OCI-LY3 (cell line): ENCODE measurements at regions not wholly inside any gene's neighbourhood (a gene's known extent, or its start where the extent isn't known, plus 50 kb on each side); places are given as distances from the start of the nearest gene placed in this dataset.

ENCODE experiments used
- CTCF ChIP-seq: fragments of 200-600, 300-600 bp; sonication (generic); IDR thresholded peaks from 2 replicates; pipeline ENCODE4 v1.5.1; 2014; ENCODE audit warnings: antibody characterized with exemption, low read length, low read depth
- EZH2phosphoT487 ChIP-seq: fragments of 200-600 bp; shearing (Covaris generic); IDR thresholded peaks from 2 replicates; pipeline ENCODE4 v1.6.1; 2018; ENCODE audit warnings: antibody characterized with exemption, mixed run types, low read depth

- no peak for TF ChIP-seq CTCF
- no peak for TF ChIP-seq EZH2phosphoT487
Measured at GRCh38 chr9:12640866-12641636, 52.1 kb upstream of the TYRP1 start.
